ENCODE measurements at regions not wholly inside any gene's neighbourhood (a gene's known extent, or its start where the extent isn't known, plus 50 kb on each side); places are given as distances from the start of the nearest gene placed in this dataset.

DNA sequence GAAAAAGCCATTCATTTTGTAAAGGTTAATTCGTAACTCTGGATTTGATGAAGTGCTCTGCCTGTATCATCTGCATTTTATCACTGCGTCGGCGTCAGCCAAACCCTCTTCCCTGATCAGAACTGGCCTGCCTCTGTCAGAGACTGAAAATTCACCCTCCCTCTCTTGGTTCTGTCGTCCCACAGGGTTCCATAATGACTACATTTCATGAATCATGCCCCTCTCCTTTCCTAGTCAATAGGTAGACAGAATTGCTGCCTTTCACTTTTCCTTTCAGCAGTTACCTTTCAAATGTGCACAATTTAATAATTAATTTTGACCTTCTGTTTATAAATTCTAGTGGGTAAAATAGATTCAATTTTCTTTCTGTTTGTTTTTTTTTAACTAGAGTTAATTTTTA lies 423.4 kb downstream of the RFC3 start:
- H3T11ph ChIP-seq (ENCODE audit: low read length), result no peak overlapping the region
- H2BK120ac ChIP-seq (ENCODE audit: low read depth, low read length, poor library complexity, severe bottlenecking), result no peak overlapping the region
- no peaks in the 10 kb centered on the region for H4K20me1 ChIP-seq (ENCODE audit: control insufficient read depth, insufficient read depth, insufficient read length)
- no peak overlapping the region for H3K14ac ChIP-seq (ENCODE audit: insufficient read depth, low read length)
- TF ChIP-seq CTCF (conservative IDR thresholded peaks at IDR 0.05), result no peak
- H4K91ac ChIP-seq (ENCODE audit: insufficient read length, low read depth, low read length), result no peak overlapping the region
- H3K27me3 ChIP-seq (ENCODE audit: insufficient read depth, low read length), result no peaks in the 10 kb centered on the region
- no peaks in the 10 kb centered on the region for H3K79me2 ChIP-seq (ENCODE audit: insufficient read depth, low read length)
- H3K4me2 ChIP-seq (ENCODE audit: insufficient read depth, insufficient read length, low read length), result no peak overlapping the region
- H2BK12ac ChIP-seq (ENCODE audit: insufficient read length, low read depth, low read length), result no peak overlapping the region
- no peak overlapping the region for H2BK5ac ChIP-seq (ENCODE audit: insufficient read length, low read length)
- H4K8ac ChIP-seq (replicated peaks; ENCODE audit: insufficient read length, low read depth, low read length), result no peak overlapping the region
- Mint-ChIP-seq H3K9me3 (peaks cover 18 to 22% of the 10 kb centered on the region in 2 experiments), H3K4me3 (no peak overlapping the region; a peak in 1 of 5 replicates), H3K27me3 (ENCODE audit: low read depth) (no peaks in the 10 kb centered on the region), H3K36me3 (ENCODE audit: insufficient read depth in 1 of 3, low read depth in 3 of 3) (peaks cover 0 to 21% (median 2%) of the 10 kb centered on the region in 3 experiments; a peak in 3 of 7 replicates), H3K4me1 (no peaks in the 10 kb centered on the region), H3K27ac (peak overlapping the region in 1 of 3 experiments; percentile 11; a peak in 1 of 7 replicates)
- H3K9ac ChIP-seq (ENCODE audit: extremely low read depth, insufficient read length, low read length), result no peak overlapping the region
- H3K4ac ChIP-seq (ENCODE audit: low read depth, low read length), result no peak overlapping the region
- no peak overlapping the region for H2BK15ac ChIP-seq (ENCODE audit: low read depth, low read length)
- H3K56ac ChIP-seq (ENCODE audit: insufficient read length, low read depth, low read length), result no peak overlapping the region
- no peak overlapping the region for H2AFZ ChIP-seq (ENCODE audit: low read length)
- no peak overlapping the region for H4K5ac ChIP-seq (ENCODE audit: insufficient read length, low read depth, low read length)
- H3K23me2 ChIP-seq (ENCODE audit: insufficient read length, low read depth, low read length, poor library complexity, severe bottlenecking), result no peaks in the 10 kb centered on the region
- H3K4me1 ChIP-seq (ENCODE audit: insufficient read depth, low read length), result no peaks in the 10 kb centered on the region
- no peak overlapping the region for H3K27ac ChIP-seq (ENCODE audit: insufficient read length, low read depth, low read length)
- H3K9me3 ChIP-seq (ENCODE audit: control insufficient read depth, low read depth, low read length), result no peaks in the 10 kb centered on the region
- DNase-seq, result no peak
- no peaks in the 10 kb centered on the region for H3K79me1 ChIP-seq (ENCODE audit: insufficient read depth, low read depth, low read length, poor library complexity, severe bottlenecking)
- no CpG with 5 or more reads among the region's 5 CpGs for WGBS (ENCODE audit: extremely low coverage, insufficient read length, low lambda C conversion rate)
- H3K23ac ChIP-seq (ENCODE audit: insufficient read length, low read depth, low read length), result no peak overlapping the region
- no peak overlapping the region for H3K18ac ChIP-seq (ENCODE audit: insufficient read length, low read depth, low read length)
- H2AK5ac ChIP-seq (ENCODE audit: insufficient read length, low read length), result no peak overlapping the region
- H2BK20ac ChIP-seq (ENCODE audit: low read depth, low read length, poor library complexity, severe bottlenecking), result no peak overlapping the region

All from H9 (cell line).